MG63 (cell line): ENCODE measurements at regions not wholly inside any gene's neighbourhood (a gene's known extent, or its start where the extent isn't known, plus 50 kb on each side); places are given as distances from the start of the nearest gene placed in this dataset.

Experiments used
- DNase-seq: peaks from one replicate; pipeline ENCODE4 v3.0.0-alpha.2; 2020
- H3K27me3 ChIP-seq: fragments of 250-450 bp; sonication (Bioruptor Pico); 2 replicates; pipeline ENCODE4 v1.5.1; 2020; ENCODE audit warnings: mild to moderate bottlenecking, moderate library complexity
- H3K36me3 ChIP-seq: fragments of 250-450 bp; sonication (Bioruptor Pico); 2 replicates; pipeline ENCODE4 v1.5.1; 2020; ENCODE audit warnings: mild to moderate bottlenecking, moderate library complexity
- H3K4me3 ChIP-seq: fragments of 250-450 bp; sonication (Bioruptor Pico); 2 replicates; pipeline ENCODE4 v1.5.1; 2020; ENCODE audit warnings: mild to moderate bottlenecking, moderate library complexity
- H3K9me3 ChIP-seq: fragments of 250-450 bp; sonication (Bioruptor Pico); 2 replicates; pipeline ENCODE4 v1.5.1; 2020; ENCODE audit warnings: mild to moderate bottlenecking, moderate library complexity

DNA sequence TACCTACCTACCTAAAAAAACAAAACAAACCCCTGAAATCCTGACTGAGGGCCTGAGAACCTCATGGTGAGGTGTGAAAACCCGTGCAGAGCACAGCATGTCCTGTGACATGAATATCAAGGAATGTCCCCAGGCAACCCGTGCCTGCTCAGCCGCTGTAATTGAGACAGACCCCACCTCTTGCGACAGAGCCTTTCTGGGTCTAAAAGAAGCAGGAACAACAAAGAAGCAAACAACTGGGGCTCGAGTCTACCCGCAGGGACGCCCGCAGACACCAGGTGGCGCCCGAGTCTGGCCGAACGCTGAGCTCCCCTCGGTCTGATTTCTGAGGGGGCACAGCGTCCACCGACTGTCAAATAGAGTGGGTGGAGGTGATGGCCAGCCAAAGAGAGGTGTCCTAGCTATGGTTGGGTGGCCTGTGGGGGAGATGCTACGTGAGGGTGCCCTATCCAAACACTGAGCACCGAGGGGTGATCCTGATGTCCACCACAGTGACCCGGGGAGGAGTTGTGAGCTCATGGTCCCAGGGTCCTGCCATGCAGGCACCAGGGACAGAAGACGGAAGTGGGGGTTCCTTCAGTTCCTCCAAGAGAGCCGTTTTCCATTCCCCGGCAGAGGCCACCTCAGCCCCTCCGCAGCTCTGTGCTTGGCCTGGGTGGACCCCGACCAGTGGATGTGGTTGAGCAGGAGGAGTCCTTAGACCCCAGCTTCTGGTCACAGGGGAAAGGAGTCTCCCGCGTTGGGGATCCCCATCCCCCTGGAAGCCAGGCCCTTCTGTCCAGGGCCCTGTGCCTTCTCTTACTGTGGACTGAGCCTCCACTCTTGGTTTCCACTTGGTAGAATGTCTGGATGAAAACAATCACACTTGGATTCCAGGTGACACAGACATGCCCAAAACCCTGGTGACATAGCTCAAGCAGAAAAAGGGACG is 268.2 kb downstream of the CDC5L start:
- H3K9me3 ChIP-seq, result peaks cover 4% of the 10 kb centered on the region
- peaks cover 3% of the 10 kb centered on the region; the same call in 1 of the 2 replicates for H3K36me3 ChIP-seq
- peaks cover 4% of the 10 kb centered on the region; the same call in 1 of the 2 replicates for H3K27me3 ChIP-seq
- no peak overlapping the region for H3K4me3 ChIP-seq
- peak; percentile 80 for DNase-seq

DNA sequence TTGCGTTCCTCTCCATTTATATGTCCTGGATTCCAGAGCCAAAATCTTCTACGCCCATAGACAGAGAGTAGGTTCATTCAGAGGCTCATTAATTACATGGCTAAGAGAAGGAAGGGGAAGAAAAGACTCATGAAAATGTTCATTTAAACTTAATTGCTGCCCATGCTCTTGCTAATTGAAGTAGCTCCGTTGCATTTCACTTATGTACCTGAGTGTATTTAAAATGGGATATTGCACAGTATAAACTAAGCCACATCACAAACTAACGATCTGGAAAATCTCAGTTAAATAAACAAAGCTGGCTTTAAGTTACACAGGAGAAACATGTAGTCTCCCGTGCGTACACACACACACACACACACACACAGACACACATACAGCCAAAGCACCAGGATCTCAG is 269.2 kb downstream of the CDC5L start:
- H3K4me3 ChIP-seq, result no peak overlapping the region
- peaks cover 4% of the 10 kb centered on the region for H3K9me3 ChIP-seq
- H3K27me3 ChIP-seq, result peaks cover 4% of the 10 kb centered on the region; the same call in 1 of the 2 replicates
- no peak for DNase-seq
- peaks cover 3% of the 10 kb centered on the region; the same call in 1 of the 2 replicates for H3K36me3 ChIP-seq

DNA sequence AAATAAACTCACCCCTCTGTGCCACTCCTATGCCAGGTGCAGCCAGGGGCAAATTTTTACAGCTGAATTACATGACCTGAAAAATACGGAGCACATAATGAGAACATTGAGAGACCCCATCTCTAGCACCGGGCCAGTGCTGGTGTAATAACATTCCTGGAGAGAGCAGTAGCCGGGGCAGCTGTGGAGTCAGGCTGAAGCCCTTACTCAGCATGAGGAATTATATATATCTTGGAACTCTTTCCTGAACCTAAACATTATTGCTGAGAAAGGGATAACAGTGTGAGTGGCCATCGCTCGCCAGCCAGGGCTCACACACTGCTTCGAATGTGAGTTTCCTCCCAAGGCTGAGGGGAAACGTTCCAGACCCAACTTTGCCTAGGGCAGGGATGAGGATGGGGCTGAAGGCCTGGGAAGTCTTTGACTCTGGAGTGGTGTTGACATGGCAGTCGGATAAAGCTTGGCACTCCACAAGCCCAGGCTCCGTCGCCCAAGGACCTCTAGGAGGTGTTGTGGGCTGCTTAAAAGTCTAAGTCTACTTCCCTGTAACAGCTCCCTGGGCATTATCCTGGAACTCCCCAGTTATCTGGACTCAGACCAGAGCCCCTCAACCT is 269.8 kb downstream of the CDC5L start:
- peaks cover 3% of the 10 kb centered on the region; the same call in 1 of the 2 replicates for H3K36me3 ChIP-seq
- H3K9me3 ChIP-seq, result peaks cover 4% of the 10 kb centered on the region
- peaks cover 4% of the 10 kb centered on the region; the same call in 1 of the 2 replicates for H3K27me3 ChIP-seq
- no peak overlapping the region for H3K4me3 ChIP-seq
- peak; percentile 73 for DNase-seq

DNA sequence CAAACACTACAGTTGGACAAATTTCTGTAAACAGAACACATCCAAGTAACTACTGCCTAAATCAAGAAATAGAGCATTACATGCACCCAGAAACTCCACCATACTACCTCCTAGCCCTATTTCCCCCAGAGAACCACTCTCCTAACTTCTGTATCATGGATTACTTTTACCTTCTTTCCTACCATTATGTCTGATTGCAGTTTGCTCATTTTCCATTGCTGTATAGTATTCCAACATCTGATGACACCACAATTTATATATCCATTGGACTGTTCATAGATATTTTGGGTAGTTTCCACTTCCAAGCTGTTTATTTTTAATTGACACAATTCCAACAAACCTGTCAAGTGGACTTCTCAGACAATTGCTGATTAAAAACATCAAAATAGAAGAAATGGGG is 271.1 kb downstream of the CDC5L start:
- no peak for DNase-seq
- Histone ChIP-seq H3K36me3 (peaks cover 3% of the 10 kb centered on the region; the same call in 1 of the 2 replicates), H3K4me3 (no peak overlapping the region), H3K27me3 (peaks cover 4% of the 10 kb centered on the region; the same call in 1 of the 2 replicates), H3K9me3 (peaks cover 4% of the 10 kb centered on the region)

GRCh38 chr6:44659726-44660125 is 272.2 kb downstream of the CDC5L start:
- Histone ChIP-seq H3K36me3 (peaks cover 3% of the 10 kb centered on the region; the same call in 1 of the 2 replicates), H3K4me3 (no peak overlapping the region), H3K27me3 (0 out of 2 replicates have a peak, but pooled peaks cover 2% of the 10 kb centered on the region), H3K9me3 (peaks cover 4% of the 10 kb centered on the region)
- DNase-seq, result no peak

DNA sequence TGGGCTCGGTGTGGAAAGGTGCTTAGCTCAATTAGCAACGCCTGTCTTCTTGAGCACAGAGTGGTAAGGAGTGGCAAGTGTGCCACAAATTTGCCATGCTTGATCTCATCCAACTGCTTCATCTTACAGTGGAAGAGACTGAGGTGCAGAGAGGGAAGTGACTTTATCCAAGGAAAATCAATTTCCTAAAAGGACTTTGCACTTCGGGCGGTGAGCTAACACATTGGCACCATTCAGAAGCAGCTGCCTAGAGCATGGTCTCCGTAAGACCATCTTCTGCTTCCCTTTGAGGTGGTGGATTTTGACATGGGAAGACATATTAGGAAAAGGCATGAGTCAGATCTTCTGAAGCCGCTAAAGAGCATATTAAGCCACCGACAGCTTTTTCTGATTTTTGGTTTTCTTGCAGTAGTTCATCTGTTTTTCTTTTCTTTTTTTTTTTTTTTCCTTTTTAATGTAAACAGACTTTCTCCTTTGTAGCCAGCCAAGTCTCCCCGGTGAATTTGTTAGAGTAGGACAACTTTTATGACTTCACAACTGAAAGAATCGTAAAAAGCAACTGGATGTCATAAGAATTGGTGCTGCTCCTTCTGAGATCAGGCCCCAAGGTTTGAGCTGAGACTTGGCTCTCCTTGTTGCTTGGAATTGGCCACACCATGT is 273.2 kb downstream of the CDC5L start:
- Histone ChIP-seq H3K36me3 (peaks cover 3% of the 10 kb centered on the region; the same call in 1 of the 2 replicates), H3K9me3 (peaks cover 4% of the 10 kb centered on the region), H3K27me3 (no peaks in the 10 kb centered on the region), H3K4me3 (no peak overlapping the region)
- no peak for DNase-seq

DNA sequence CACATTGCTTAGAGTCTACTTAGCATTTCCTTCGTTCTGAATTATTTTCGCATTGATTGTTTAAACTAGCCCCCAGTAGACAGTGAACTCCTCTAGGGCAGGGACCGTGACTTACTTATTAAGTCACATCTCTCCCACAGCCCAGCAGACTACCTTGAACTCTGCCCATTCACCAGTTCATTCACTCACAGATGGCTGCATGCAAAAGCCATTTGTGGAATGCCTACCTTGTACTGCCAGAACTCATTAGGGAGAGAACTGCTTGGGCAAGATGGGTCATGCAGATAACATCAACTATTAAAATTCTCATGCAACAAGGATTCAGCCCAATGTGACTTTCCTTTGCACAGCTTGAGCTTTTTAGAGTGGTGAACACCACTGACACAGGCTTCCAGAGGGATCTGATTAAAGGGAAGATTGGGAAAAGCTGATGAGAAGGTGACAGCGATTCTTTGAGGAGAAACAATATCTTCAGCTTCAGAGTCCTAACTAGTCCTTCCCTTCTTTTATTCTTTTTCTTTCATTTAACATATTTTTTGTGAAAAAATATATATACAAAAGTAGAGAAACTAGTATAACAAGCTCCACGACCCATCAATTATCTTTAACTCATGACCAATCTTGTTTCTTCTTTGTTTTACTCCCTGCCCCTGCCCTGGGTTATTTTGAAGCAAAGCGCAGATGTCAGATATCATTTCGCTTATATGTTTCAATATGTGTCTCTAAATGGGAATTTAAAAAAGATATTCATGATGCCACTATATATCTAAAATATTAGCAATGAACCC is 273.9 kb downstream of the CDC5L start:
- Histone ChIP-seq H3K4me3 (no peak overlapping the region), H3K9me3 (peaks cover 4% of the 10 kb centered on the region), H3K36me3 (peaks cover 3% of the 10 kb centered on the region; the same call in 1 of the 2 replicates), H3K27me3 (no peaks in the 10 kb centered on the region)
- peak; percentile 87 for DNase-seq

DNA sequence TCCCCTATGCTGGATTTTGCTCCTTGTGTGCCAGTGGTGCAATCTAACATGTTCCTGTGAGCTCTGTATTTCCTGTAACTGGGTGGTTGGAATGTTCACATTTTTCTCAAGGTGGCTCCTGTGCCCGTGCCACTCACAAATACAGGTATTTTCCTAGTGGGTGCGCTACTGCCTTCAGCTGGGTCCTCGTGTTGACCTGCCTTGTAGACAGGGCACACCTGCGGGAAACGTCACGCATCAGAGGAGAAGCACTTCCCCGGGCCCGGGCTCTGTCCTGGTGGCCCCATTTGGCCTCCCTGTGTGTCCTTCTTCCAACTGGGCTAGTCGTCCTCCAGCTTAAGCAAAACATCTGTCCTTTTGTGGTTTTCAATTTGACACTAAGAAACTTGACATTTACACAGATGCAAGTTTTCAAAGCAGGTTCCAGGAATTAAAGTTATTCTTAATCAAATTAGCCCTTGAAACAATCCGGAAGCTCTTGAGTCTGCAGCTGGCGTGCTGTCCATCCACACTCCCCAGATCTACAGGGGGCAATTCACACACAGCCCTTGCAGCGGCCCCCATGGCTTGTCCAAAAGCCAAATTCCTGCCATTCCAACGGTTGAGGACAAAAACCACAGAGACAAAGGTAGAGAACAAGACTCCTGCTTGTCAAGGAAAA is 275.1 kb downstream of the CDC5L start:
- Histone ChIP-seq H3K36me3 (peaks cover 3% of the 10 kb centered on the region; the same call in 1 of the 2 replicates), H3K4me3 (no peak overlapping the region), H3K27me3 (no peaks in the 10 kb centered on the region), H3K9me3 (peaks cover 4% of the 10 kb centered on the region)
- DNase-seq, result peak; percentile 41

DNA sequence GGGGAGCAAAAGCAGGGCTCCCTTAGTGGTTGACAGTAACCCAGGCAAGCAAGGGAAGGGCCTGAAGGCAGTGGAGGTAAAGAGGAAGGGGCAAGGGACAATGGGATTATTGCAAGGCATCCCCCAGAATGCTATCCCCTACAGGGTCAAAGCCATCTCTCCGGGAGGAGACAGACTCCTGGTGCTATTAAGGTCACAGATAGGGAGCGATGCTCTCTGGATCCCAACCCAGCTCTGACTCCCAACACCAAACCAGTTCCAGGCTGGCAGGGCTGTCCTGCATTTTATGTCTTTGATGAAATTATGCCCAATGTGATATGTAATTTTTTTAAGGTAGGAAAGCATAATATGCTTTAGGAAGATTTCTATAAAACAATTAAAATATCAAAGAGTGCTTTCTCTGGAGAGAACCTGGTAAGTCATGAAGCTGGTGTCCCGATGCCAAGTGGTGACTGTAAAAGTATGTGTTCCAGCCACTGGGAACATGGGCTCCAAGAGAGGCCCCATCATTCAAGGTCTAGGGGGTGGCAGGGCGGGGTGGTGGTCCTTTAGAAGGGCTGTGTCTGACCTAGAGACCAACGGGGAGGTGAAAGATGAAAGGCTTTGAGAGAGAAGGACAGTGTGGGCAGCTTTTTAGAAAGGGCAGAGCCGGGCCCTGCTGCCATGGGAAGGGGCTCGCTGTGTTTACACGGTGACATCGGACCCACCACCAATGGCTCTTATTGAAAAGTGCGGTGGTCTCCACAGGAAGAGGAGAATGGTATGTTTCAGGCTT is 276.5 kb downstream of the CDC5L start:
- DNase-seq, result no peak
- Histone ChIP-seq H3K27me3 (no peaks in the 10 kb centered on the region), H3K9me3 (no peaks in the 10 kb centered on the region), H3K36me3 (no peaks in the 10 kb centered on the region), H3K4me3 (no peak overlapping the region)

DNA sequence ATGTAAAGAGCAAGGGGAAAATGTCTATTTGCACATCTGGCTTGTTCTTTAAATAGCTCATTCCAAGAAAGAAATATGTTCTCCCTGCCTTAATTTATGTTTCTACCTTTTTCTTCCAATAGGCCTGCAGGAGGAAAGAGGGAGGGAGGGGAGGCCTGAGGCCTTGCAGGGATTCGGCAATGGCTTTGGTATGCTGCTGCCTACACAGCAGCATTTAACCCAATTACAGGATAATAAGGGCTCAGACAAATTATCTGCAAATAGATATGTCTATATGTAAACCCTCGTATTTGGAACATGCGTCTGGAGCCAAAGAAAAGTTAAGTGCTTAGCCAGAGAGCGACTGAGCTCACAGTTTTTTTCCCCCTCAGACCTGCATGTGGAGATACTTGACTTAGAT is 277.2 kb downstream of the CDC5L start:
- no peak overlapping the region for H3K4me3 ChIP-seq
- no peaks in the 10 kb centered on the region for H3K27me3 ChIP-seq
- no peaks in the 10 kb centered on the region for H3K36me3 ChIP-seq
- no peak for DNase-seq
- H3K9me3 ChIP-seq, result no peaks in the 10 kb centered on the region

DNA sequence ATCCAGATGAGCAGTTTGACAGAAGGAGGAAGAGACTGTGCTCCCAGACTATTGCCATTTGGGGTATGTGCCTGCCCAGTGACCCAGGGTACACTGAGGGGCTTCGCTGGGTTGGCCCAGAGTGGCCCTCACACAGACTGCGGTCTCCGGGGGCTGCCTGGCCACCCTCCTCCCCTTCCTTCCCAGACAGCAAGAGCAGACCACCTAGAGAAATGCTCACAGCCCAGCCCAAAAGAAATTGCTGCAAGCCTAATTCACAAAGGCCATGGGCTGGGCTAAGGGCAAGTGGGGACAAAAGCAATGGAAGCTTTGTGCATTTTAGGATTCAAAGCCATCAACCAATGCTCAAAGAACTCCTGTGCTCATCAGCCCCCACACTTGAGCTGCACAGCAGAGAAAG is 277.6 kb downstream of the CDC5L start:
- Histone ChIP-seq H3K27me3 (no peaks in the 10 kb centered on the region), H3K9me3 (no peaks in the 10 kb centered on the region), H3K4me3 (no peak overlapping the region), H3K36me3 (no peaks in the 10 kb centered on the region)
- no peak for DNase-seq

DNA sequence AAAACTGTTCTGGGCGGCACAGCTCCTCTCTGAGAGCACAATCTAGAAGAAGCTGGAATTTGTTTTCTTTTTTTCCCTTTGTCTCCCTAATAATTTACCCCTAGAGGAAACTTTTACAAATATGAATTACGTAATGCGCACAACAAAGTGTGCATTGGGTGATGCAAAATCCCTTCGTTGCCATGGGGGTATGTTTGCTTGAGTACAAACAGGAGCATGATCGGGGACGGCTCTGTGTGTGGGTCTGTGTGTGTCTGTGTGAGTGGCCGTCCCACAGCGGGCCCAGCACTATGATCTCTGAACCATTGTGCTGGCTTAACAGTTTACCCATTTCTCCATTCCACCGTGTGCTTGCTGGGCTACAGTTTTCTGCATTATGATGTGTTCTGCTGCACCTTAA is 278.2 kb downstream of the CDC5L start:
- DNase-seq, result no peak
- no peak overlapping the region for H3K4me3 ChIP-seq
- no peaks in the 10 kb centered on the region for H3K27me3 ChIP-seq
- no peaks in the 10 kb centered on the region for H3K36me3 ChIP-seq
- H3K9me3 ChIP-seq, result peaks cover 5% of the 10 kb centered on the region; the same call in 1 of the 2 replicates

DNA sequence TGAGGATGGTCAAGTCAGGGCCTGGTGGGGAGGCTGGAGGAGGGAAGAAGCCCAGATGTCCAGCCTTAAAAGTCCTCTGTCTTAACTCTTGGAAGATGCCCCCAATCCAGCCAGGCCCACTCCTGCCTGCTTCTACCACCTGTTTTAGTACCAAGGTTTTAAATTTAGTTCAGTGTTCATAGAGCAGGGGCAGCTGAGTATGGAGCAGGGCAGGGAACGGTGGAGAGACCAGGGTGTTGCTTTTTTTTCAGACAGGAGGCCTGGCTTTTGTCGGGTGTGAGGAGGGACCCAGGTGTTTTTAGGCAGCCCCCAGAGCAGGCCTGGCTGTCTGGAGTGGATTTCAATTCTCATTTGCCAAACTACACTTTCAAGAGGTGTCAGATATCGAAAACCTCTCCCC is 278.8 kb downstream of the CDC5L start:
- DNase-seq, result no peak
- H3K9me3 ChIP-seq, result peaks cover 5% of the 10 kb centered on the region; the same call in 1 of the 2 replicates
- no peaks in the 10 kb centered on the region for H3K27me3 ChIP-seq
- no peaks in the 10 kb centered on the region for H3K36me3 ChIP-seq
- H3K4me3 ChIP-seq, result no peak overlapping the region

DNA sequence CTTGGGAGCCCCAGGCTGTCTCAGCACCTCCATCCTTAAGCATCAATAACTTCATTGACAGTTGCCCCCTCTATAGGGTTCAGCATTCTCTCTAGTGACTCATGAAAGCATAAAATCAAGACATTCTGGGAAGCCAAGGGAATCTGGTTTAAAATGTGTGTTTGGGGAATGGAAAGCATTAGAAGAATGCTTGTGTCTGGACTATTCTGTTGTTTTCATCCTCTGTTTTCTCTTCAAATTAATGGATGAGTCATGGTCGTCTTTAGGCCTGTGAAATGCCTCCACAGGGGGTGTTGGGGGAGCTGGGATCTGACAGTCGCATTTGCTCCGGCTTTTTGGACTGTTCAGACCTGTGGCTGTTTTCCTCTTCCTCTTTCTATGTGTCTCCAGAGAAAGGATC is 279.7 kb downstream of the CDC5L start:
- peak; percentile 98 for DNase-seq
- Histone ChIP-seq H3K36me3 (no peaks in the 10 kb centered on the region), H3K27me3 (no peaks in the 10 kb centered on the region), H3K9me3 (peaks cover 5% of the 10 kb centered on the region; the same call in 1 of the 2 replicates), H3K4me3 (no peak overlapping the region)
